Neural progenitor cell (in vitro differentiated cells): ENCODE measurements at regions not wholly inside any gene's neighbourhood (a gene's known extent, or its start where the extent isn't known, plus 50 kb on each side); places are given as distances from the start of the nearest gene placed in this dataset.

ENCODE experiments used
- CTCF ChIP-seq: fragments of 200-600 bp; sonication (generic); IDR thresholded peaks from 2 replicates; pipeline ENCODE4 v1.5.1; 2017; ENCODE audit warnings: antibody characterized with exemption, mild to moderate bottlenecking
- EZH2 ChIP-seq: fragments of 200-600 bp; sonication (generic); IDR thresholded peaks from 2 replicates; pipeline ENCODE4 v1.6.1; 2017; ENCODE audit warnings: antibody characterized with exemption, mild to moderate bottlenecking, moderate library complexity

DNA sequence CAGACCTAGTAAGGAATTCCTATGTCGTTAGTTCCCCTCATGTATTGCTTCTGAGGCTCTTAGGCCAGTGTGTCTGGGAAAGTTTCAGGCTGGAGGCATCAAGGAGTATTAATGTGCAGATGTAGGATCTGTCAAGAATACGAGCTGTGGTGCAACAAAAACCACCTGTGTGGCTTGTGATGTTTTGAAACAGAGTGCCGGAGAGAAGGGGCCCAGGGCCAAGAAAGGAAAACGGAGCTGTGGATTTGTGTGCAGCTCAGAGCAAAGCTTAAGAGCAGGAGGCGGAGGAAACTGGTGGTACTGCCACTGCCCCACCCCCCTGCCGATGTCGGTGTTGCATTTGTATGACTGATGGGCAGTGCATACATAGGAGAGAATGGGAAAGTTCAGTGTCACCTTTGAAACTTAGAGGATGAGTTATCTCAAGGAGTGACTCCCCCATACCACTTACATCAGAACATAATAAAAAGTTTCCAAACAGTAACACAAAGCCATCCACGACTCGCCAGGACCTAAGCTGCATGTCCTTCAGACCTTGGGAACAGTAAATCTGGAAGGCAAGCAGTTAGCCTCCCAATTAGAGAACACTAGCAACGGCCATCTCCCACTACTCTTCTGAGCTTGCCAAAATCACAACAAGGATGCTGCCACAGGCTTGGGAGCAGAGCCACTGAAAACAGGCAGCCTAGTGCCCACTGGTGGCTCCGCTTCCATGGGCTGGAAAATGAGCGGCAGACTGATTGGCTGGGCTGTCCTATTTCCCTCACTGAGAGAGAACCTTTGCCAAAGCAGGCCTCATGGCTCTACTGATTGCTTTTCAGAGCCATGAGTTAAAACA lies 152.7 kb upstream of the NT5C1B start:
- TF ChIP-seq CTCF: no peak
- no peak for TF ChIP-seq EZH2
